GM23338 (cell line): ENCODE measurements at regions not wholly inside any gene's neighbourhood (a gene's known extent, or its start where the extent isn't known, plus 50 kb on each side); places are given as distances from the start of the nearest gene placed in this dataset.
"Not testable (repeated sequence)": the region's sequence is repeated elsewhere in the genome, so short reads cannot be mapped to it uniquely, and the experiment has no call there.

Experiments
- ATAC-seq: fragments of 200-7000 bp; cut with Tn5 transposase; 3 replicates; pipeline ENCODE4 v1.9.1; 2020
- DNase-seq: peaks from one replicate; pipeline ENCODE4 v3.0.0-alpha.2; 2015; ENCODE audit warnings: low spot score
- H2AFZ ChIP-seq: fragments of 200-600 bp; sonication (generic); 2 replicates; pipeline ENCODE4 v1.8.0; 2016; ENCODE audit warnings: antibody characterized with exemption, mild to moderate bottlenecking, moderate library complexity
- H3F3A ChIP-seq: fragments of 200-600 bp; sonication (generic); replicated peaks from 2 replicates; pipeline ENCODE4 v1.8.0; 2017; ENCODE audit warnings: antibody characterized with exemption, mixed run types, low read depth
- H3K27ac ChIP-seq: fragments of 200-600 bp; sonication (generic); 2 replicates; pipeline ENCODE4 v1.6.1; 2016; ENCODE audit warnings: low read depth
- H3K27me3 ChIP-seq: fragments of 200-600 bp; sonication (generic); 2 replicates; pipeline ENCODE4 v1.8.0; 2016; ENCODE audit warnings: mild to moderate bottlenecking, mixed run types, moderate library complexity; ENCODE audit not compliant: insufficient read depth
- H3K36me3 ChIP-seq: fragments of 200-600 bp; sonication (generic); 2 replicates; pipeline ENCODE4 v1.8.0; 2016; ENCODE audit warnings: mild to moderate bottlenecking; ENCODE audit not compliant: insufficient read depth
- H3K4me1 ChIP-seq: fragments of 200-600 bp; sonication (generic); 2 replicates; pipeline ENCODE4 v1.8.0; 2016; ENCODE audit warnings: mild to moderate bottlenecking, moderate library complexity; ENCODE audit not compliant: insufficient read depth
- H3K4me2 ChIP-seq: fragments of 200-600 bp; sonication (generic); 2 replicates; pipeline ENCODE4 v1.7.1; 2017; ENCODE audit warnings: mixed run types
- H3K4me3 ChIP-seq: fragments of 200-600 bp; sonication (generic); 2 replicates; pipeline ENCODE4 v1.6.1; 2016; ENCODE audit warnings: mixed run types
- H3K79me2 ChIP-seq: fragments of 200-600 bp; sonication (generic); replicated peaks from 2 replicates; pipeline ENCODE4 v1.8.0; 2017; ENCODE audit warnings: mild to moderate bottlenecking; ENCODE audit not compliant: insufficient read depth
- H3K9me2 ChIP-seq: fragments of 200-600 bp; sonication (generic); 2 replicates; pipeline ENCODE4 v1.8.0; 2017; ENCODE audit not compliant: insufficient read depth
- H4K20me1 ChIP-seq: fragments of 200-600 bp; sonication (generic); replicated peaks from 2 replicates; pipeline ENCODE4 v1.8.0; 2017; ENCODE audit warnings: mild to moderate bottlenecking; ENCODE audit not compliant: insufficient read depth
- H3K27ac Mint-ChIP-seq: 2 replicates; pipeline ENCODE4 v1.8.0; 2020; ENCODE audit warnings: inconsistent platforms, mild to moderate bottlenecking, moderate library complexity, mixed read lengths
- H3K27me3 Mint-ChIP-seq: 3 replicates; pipeline ENCODE4 v1.8.0; 2022; ENCODE audit warnings: low read depth, mild to moderate bottlenecking, moderate library complexity, mixed read lengths, inconsistent platforms; ENCODE audit not compliant: insufficient read depth, poor library complexity
- H3K36me3 Mint-ChIP-seq: 3 replicates; pipeline ENCODE4 v1.8.0; 2021; ENCODE audit warnings: low read depth, mild to moderate bottlenecking, inconsistent platforms, moderate library complexity, mixed read lengths
- H3K4me1 Mint-ChIP-seq: 3 replicates; pipeline ENCODE4 v1.8.0; 2020; ENCODE audit warnings: mild to moderate bottlenecking, inconsistent platforms, mixed read lengths
- H3K4me3 Mint-ChIP-seq: 3 replicates; pipeline ENCODE4 v1.8.0; 2021; ENCODE audit warnings: moderate library complexity, mild to moderate bottlenecking, inconsistent platforms, mixed read lengths
- H3K9me3 Mint-ChIP-seq: 3 replicates; pipeline ENCODE4 v1.8.0; 2020; ENCODE audit warnings: moderate library complexity, mild to moderate bottlenecking, inconsistent platforms, mixed read lengths

GRCh38 chr2:87611956-87612355, 135.9 kb upstream of the PLGLB2 start:
- H3K27ac Mint-ChIP-seq, H2AFZ ChIP-seq, H3K36me3 ChIP-seq, H3K79me2 ChIP-seq, H3K27ac ChIP-seq, H4K20me1 ChIP-seq, DNase-seq, H3K27me3 ChIP-seq, H3K36me3 Mint-ChIP-seq, ATAC-seq, H3K4me1 ChIP-seq, H3K4me2 ChIP-seq, H3K4me1 Mint-ChIP-seq, H3F3A ChIP-seq, H3K9me2 ChIP-seq, H3K4me3 ChIP-seq, H3K27me3 Mint-ChIP-seq, H3K9me3 Mint-ChIP-seq, H3K4me3 Mint-ChIP-seq: not testable (repeated sequence)

- H3K4me1 ChIP-seq, result not testable (repeated sequence)
Observed at GRCh38 chr2:87614829-87615434, 133.0 kb upstream of the PLGLB2 start.

GRCh38 chr2:87619121-87619520, 128.8 kb upstream of the PLGLB2 start:
- H2AFZ ChIP-seq, H3K4me3 Mint-ChIP-seq, H4K20me1 ChIP-seq, H3K9me2 ChIP-seq, H3F3A ChIP-seq, H3K79me2 ChIP-seq, H3K27me3 Mint-ChIP-seq, H3K4me3 ChIP-seq, H3K9me3 Mint-ChIP-seq, H3K27ac ChIP-seq, H3K27ac Mint-ChIP-seq, H3K4me1 ChIP-seq, DNase-seq, H3K36me3 ChIP-seq, H3K4me2 ChIP-seq, H3K27me3 ChIP-seq, H3K36me3 Mint-ChIP-seq, H3K4me1 Mint-ChIP-seq, ATAC-seq: not testable (repeated sequence)

More at GRCh38 chr2:87614829-87615434, 133.0 kb upstream of the PLGLB2 start:
- H3K36me3 Mint-ChIP-seq, H3K4me3 Mint-ChIP-seq, H3K9me3 Mint-ChIP-seq, H3F3A ChIP-seq, H3K27me3 Mint-ChIP-seq, H3K9me2 ChIP-seq, ATAC-seq, H3K27ac ChIP-seq, H3K4me2 ChIP-seq, H4K20me1 ChIP-seq, H3K4me3 ChIP-seq, H3K27me3 ChIP-seq, H3K36me3 ChIP-seq, DNase-seq, H3K27ac Mint-ChIP-seq, H2AFZ ChIP-seq, H3K79me2 ChIP-seq, H3K4me1 Mint-ChIP-seq: not testable (repeated sequence)

GRCh38 chr2:87621139-87621538, 126.7 kb upstream of the PLGLB2 start:
- H3K4me3 ChIP-seq, H3K27ac Mint-ChIP-seq, H3K4me1 Mint-ChIP-seq, H3K4me2 ChIP-seq, H3K27me3 ChIP-seq, H3K4me1 ChIP-seq, H2AFZ ChIP-seq, H3K79me2 ChIP-seq, H3K27me3 Mint-ChIP-seq, H3K9me2 ChIP-seq, H3K9me3 Mint-ChIP-seq, DNase-seq, H3F3A ChIP-seq, H4K20me1 ChIP-seq, H3K27ac ChIP-seq, ATAC-seq, H3K36me3 ChIP-seq, H3K4me3 Mint-ChIP-seq, H3K36me3 Mint-ChIP-seq: not testable (repeated sequence)

GRCh38 chr2:87622720-87623119, 125.2 kb upstream of the PLGLB2 start:
- not testable (repeated sequence) for H3K27ac Mint-ChIP-seq, H3K4me2 ChIP-seq, DNase-seq, H3K36me3 ChIP-seq, H3K27me3 Mint-ChIP-seq, ATAC-seq, H3K27me3 ChIP-seq, H2AFZ ChIP-seq, H3K4me1 Mint-ChIP-seq, H3K4me3 ChIP-seq, H3K4me1 ChIP-seq, H3K9me2 ChIP-seq, H3K4me3 Mint-ChIP-seq, H3K79me2 ChIP-seq, H4K20me1 ChIP-seq, H3F3A ChIP-seq, H3K27ac ChIP-seq, H3K9me3 Mint-ChIP-seq, H3K36me3 Mint-ChIP-seq

GRCh38 chr2:87629491-87630458, 118.1 kb upstream of the PLGLB2 start:
- not testable (repeated sequence) for H3K4me1 Mint-ChIP-seq, H3K4me3 ChIP-seq, H3K9me2 ChIP-seq, H4K20me1 ChIP-seq, H3K4me1 ChIP-seq, H3K4me2 ChIP-seq, H3K79me2 ChIP-seq, H3K36me3 ChIP-seq, H3K9me3 Mint-ChIP-seq, H3F3A ChIP-seq, H3K27ac Mint-ChIP-seq, H3K27me3 ChIP-seq, DNase-seq, H2AFZ ChIP-seq, H3K27me3 Mint-ChIP-seq, H3K36me3 Mint-ChIP-seq, H3K27ac ChIP-seq, H3K4me3 Mint-ChIP-seq
- ATAC-seq, result peak; percentile 81
